Panc1 (cell line): ENCODE measurements at regions not wholly inside any gene's neighbourhood (a gene's known extent, or its start where the extent isn't known, plus 50 kb on each side); places are given as distances from the start of the nearest gene placed in this dataset.

Source experiments
- ATAC-seq: fragments of 200-7000 bp; cut with Tn5 transposase; 2 replicates; pipeline ENCODE4 v1.9.1; 2020; ENCODE audit warnings: mild to moderate bottlenecking, moderate library complexity
- BruUV-seq: library from RNA; stranded (reverse); fragments of 400-500 nt; replicated peaks from 2 replicates; lab custom pipeline; 2021; lab: Mats Ljungman, UMichigan
- CTCF ChIA-PET: fragments of 300-600 bp; sonication (Branson Sonifier 250); formaldehyde crosslinking; loops from one replicate; lab custom pipeline; 2022; ENCODE audit warnings: antibody characterized with exemption; lab: Charles Lee
- POLR2A ChIA-PET: fragments of 300-600 bp; sonication (Branson Sonifier 250); formaldehyde crosslinking; loops from one replicate; lab custom pipeline; 2022; ENCODE audit warnings: antibody characterized with exemption; lab: Charles Lee
- DNase-seq: peaks from one replicate; pipeline ENCODE4 v3.0.0-alpha.2; 2010; ENCODE audit warnings: low read depth, low spot score
- H3K27ac ChIP-seq: 2 replicates; pipeline ENCODE4 v1.5.1; 2011; ENCODE audit warnings: mild to moderate bottlenecking, low read length, inconsistent platforms
- H3K27me3 ChIP-seq: fragments of 200-500 bp; sonication (Bioruptor generic); 2 replicates; pipeline ENCODE4 v1.6.0; 2014; ENCODE audit warnings: low read length, inconsistent platforms; ENCODE audit not compliant: control insufficient read depth, insufficient read depth
- H3K36me3 ChIP-seq: fragments of 200-500 bp; sonication (Bioruptor generic); 2 replicates; pipeline ENCODE4 v1.5.1; 2014; ENCODE audit warnings: inconsistent platforms, mild to moderate bottlenecking, low read length, moderate library complexity; ENCODE audit not compliant: control insufficient read depth, insufficient read depth
- H3K4me1 ChIP-seq: 2 replicates; pipeline ENCODE4 v1.5.1; 2011; ENCODE audit warnings: inconsistent platforms, mild to moderate bottlenecking, low read length, moderate library complexity; ENCODE audit not compliant: control insufficient read depth, insufficient read depth
- H3K4me3 ChIP-seq, 2 experiments: 2 replicates each; pipeline ENCODE4 v1.5.1; 2011 to 2012; ENCODE audit warnings: low read depth in 2 of 2, low read length in 2 of 2, mild to moderate bottlenecking in 2 of 2, inconsistent platforms in 1 of 2, moderate library complexity in 1 of 2
- H3K9me3 ChIP-seq: fragments of 200-500 bp; sonication (Bioruptor generic); 2 replicates; pipeline ENCODE4 v1.5.1; 2014; ENCODE audit warnings: low read depth, mild to moderate bottlenecking, inconsistent platforms, low read length, moderate library complexity; ENCODE audit not compliant: control insufficient read depth, insufficient read depth
- POLR2AphosphoS5 ChIP-seq: IDR thresholded peaks from 2 replicates; pipeline ENCODE4 v1.6.1; 2012; ENCODE audit warnings: mild to moderate bottlenecking, low read depth, low read length, moderate library complexity
- SIN3A ChIP-seq: IDR thresholded peaks from 2 replicates; pipeline ENCODE4 v1.6.1; 2012; ENCODE audit warnings: low read depth, mild to moderate bottlenecking, low read length, moderate library complexity, borderline replicate concordance; ENCODE audit not compliant: insufficient read depth
- TCF7L2 ChIP-seq: IDR thresholded peaks from 2 replicates; pipeline ENCODE4 v1.6.1; 2011; ENCODE audit warnings: mild to moderate bottlenecking, low read depth, low read length, inconsistent platforms
- in situ Hi-C: cut with HindIII; loops from 2 replicates; pipeline ENCODE4 v1.10.0; 2016; ENCODE audit warnings: low sequenced_read_pairs, low pct_unique_long_range_greater_than_20kb
- intact Hi-C: fragments of 100-400 bp; cut with micrococcal nuclease; formaldehyde crosslinking; loops from one replicate; pipeline ENCODE4 v1.10.0; 2022; ENCODE audit not compliant: unreplicated experiment
- TF ChIP-seq, protein P1 (sequence below), 2 experiments: IDR thresholded peaks; 2 replicates each; pipeline ENCODE4 v1.6.1; 2011 to 2012; ENCODE audit warnings: low read depth in 2 of 2, control low read depth in 1 of 2, low read length in 1 of 2, mild to moderate bottlenecking in 1 of 2, moderate library complexity in 1 of 2; ENCODE audit not compliant: insufficient read depth in 1 of 2
- TF ChIP-seq, protein P2 (sequence below): fragments of 450-650 bp; IDR thresholded peaks from 2 replicates; pipeline ENCODE4 v1.5.1; 2017; ENCODE audit warnings: mild to moderate bottlenecking

DNA sequence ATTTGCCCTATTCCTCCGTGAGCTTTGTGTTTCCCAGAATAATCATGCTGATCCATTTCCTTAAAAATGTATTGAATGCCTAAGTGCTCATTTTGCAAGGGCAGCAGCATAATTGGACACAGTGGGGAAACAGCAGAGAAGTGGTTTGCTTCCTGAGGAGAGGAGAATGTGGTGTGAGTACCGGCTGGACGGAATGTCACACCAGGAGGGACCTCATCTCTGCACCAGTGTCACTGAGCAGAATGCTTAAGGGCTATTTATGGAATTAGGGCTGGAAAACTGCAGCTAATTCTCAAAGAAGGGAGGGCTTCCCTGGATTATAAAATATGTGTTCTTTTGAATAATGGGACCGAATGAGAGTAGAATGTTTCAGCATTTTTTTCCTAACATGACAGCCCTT, 1100.6 kb upstream of the RBFOX1 start:
- CTCF ChIA-PET, result no interaction called here
- DNase-seq (no peak), ATAC-seq (no peak)
- in situ Hi-C loops, result no loop called here
- Histone ChIP-seq H3K27ac (no peak overlapping the region), H3K9me3 (no peaks in the 10 kb centered on the region), H3K4me1 (no peaks in the 10 kb centered on the region), H3K4me3 (no peak overlapping the region), H3K27me3 (no peaks in the 10 kb centered on the region), H3K36me3 (no peaks in the 10 kb centered on the region)
- intact Hi-C loops, result no loop called here
- TF ChIP-seq TCF7L2 (no peak), POLR2AphosphoS5 (no peak)
- BruUV-seq, result no TSS peak
- POLR2A ChIA-PET, result no interaction called here

DNA sequence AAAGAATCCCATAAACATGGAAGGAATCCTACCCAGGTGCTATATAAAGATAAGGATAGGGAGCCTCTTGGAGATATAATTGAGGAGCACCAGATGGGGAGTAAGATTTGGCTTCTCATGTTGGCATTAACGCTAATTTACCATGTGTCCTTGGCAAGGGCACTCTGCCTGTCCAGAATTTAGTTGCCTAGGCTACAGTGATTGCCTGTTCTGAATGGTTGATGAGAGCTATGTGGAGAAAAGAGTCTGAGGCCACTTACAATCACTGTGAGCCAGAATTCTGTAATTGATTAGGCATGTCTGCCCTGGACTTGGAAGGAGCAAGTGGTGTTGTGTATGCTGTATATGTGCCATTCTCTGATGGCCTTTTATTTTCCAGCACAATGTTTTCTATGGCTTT, 1101.2 kb upstream of the RBFOX1 start:
- no TSS peak for BruUV-seq
- no peak for TF ChIP-seq POLR2AphosphoS5
- TF ChIP-seq SIN3A, result no peak
- TF ChIP-seq, protein P1, sequence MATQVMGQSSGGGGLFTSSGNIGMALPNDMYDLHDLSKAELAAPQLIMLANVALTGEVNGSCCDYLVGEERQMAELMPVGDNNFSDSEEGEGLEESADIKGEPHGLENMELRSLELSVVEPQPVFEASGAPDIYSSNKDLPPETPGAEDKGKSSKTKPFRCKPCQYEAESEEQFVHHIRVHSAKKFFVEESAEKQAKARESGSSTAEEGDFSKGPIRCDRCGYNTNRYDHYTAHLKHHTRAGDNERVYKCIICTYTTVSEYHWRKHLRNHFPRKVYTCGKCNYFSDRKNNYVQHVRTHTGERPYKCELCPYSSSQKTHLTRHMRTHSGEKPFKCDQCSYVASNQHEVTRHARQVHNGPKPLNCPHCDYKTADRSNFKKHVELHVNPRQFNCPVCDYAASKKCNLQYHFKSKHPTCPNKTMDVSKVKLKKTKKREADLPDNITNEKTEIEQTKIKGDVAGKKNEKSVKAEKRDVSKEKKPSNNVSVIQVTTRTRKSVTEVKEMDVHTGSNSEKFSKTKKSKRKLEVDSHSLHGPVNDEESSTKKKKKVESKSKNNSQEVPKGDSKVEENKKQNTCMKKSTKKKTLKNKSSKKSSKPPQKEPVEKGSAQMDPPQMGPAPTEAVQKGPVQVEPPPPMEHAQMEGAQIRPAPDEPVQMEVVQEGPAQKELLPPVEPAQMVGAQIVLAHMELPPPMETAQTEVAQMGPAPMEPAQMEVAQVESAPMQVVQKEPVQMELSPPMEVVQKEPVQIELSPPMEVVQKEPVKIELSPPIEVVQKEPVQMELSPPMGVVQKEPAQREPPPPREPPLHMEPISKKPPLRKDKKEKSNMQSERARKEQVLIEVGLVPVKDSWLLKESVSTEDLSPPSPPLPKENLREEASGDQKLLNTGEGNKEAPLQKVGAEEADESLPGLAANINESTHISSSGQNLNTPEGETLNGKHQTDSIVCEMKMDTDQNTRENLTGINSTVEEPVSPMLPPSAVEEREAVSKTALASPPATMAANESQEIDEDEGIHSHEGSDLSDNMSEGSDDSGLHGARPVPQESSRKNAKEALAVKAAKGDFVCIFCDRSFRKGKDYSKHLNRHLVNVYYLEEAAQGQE (IDR thresholded peaks at IDR 0.05; ENCODE audit: insufficient read depth in 1 of 2, low read depth in 2 of 2, low read length in 1 of 2), result no peak
- TF ChIP-seq TCF7L2, result no peak
- TF ChIP-seq, protein P2, sequence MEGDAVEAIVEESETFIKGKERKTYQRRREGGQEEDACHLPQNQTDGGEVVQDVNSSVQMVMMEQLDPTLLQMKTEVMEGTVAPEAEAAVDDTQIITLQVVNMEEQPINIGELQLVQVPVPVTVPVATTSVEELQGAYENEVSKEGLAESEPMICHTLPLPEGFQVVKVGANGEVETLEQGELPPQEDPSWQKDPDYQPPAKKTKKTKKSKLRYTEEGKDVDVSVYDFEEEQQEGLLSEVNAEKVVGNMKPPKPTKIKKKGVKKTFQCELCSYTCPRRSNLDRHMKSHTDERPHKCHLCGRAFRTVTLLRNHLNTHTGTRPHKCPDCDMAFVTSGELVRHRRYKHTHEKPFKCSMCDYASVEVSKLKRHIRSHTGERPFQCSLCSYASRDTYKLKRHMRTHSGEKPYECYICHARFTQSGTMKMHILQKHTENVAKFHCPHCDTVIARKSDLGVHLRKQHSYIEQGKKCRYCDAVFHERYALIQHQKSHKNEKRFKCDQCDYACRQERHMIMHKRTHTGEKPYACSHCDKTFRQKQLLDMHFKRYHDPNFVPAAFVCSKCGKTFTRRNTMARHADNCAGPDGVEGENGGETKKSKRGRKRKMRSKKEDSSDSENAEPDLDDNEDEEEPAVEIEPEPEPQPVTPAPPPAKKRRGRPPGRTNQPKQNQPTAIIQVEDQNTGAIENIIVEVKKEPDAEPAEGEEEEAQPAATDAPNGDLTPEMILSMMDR, result no peak
- H3K27ac ChIP-seq, result no peak overlapping the region
- in situ Hi-C loops, result no loop called here
- DNase-seq (no peak), ATAC-seq (no peak)
- no peaks in the 10 kb centered on the region for H3K4me1 ChIP-seq
- POLR2A ChIA-PET, result no interaction called here
- no peaks in the 10 kb centered on the region for H3K36me3 ChIP-seq
- H3K27me3 ChIP-seq, result no peaks in the 10 kb centered on the region
- no peak overlapping the region for H3K4me3 ChIP-seq
- intact Hi-C loops, result no loop called here
- H3K9me3 ChIP-seq, result no peaks in the 10 kb centered on the region
- CTCF ChIA-PET, result no interaction called here

DNA sequence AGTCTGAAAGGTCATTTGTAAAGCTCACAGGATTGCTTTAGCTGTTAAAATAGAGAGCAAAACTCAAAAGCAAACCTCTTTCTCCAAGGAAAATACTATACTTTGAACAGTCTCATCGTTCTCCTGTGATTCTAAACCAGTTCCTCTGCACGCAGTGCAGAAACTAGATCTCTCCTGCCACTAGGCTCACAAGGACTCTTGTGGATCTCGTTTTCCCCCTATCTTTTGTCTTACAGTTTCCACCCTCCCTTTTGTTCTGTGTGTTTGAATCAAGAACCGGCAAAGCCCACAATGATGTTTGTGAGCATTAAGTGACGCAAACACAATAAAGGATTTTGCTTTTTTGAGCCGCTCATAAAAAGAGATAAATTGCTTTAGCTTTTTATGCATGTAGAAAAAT, 1103.5 kb upstream of the RBFOX1 start:
- ChIA-PET POLR2A (no interaction called here), CTCF (interaction anchor here (0.6 kb wide), 1 partner anchor 212 kb away, joined by 3 read pairs; no protein-coding TSS in a partner anchor)
- Histone ChIP-seq H3K4me1 (no peaks in the 10 kb centered on the region), H3K4me3 (no peak overlapping the region), H3K9me3 (no peaks in the 10 kb centered on the region), H3K27me3 (no peaks in the 10 kb centered on the region), H3K36me3 (no peaks in the 10 kb centered on the region), H3K27ac (no peak overlapping the region)
- no peak for DNase-seq
- intact Hi-C loops (no loop called here), in situ Hi-C loops (no loop called here)
- BruUV-seq, result no TSS peak
- ATAC-seq, result no peak
- TF ChIP-seq, protein P1 (IDR thresholded peaks at IDR 0.05; ENCODE audit: insufficient read depth in 1 of 2, low read depth in 2 of 2, low read length in 1 of 2), result no peak
- TF ChIP-seq POLR2AphosphoS5 (no peak), TCF7L2 (no peak), SIN3A (no peak)
- TF ChIP-seq, protein P2, result no peak
